ENCODE measurements at regions not wholly inside any gene's neighbourhood (a gene's known extent, or its start where the extent isn't known, plus 50 kb on each side); places are given as distances from the start of the nearest gene placed in this dataset.

DNA sequence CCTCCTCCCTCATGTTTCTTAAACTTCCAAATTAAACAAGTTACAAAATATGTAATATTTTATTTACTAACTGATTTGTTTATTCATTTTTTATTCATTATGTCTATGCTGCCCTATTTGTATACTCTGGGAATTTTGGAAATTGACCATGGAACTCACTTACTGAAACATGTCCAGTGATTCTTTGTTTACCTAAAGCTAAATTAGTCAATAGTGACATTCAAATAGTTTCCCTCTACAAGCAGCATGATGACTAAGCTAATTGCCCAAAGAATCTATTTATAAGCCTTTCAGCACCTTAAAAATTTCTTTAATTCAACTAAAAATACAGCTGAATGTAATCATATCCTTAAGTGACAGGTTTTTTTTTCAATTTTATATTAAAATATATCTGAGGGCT lies 437.7 kb downstream of the SI start:
- Histone ChIP-seq H3K36me3 (no peaks in the 10 kb centered on the region), H3K4me1 (no peaks in the 10 kb centered on the region), H3K27me3 (no peaks in the 10 kb centered on the region), H3K9me3 (no peaks in the 10 kb centered on the region), H3K27ac (no peak overlapping the region), H3K4me3 (replicated peaks in 1 of 3) (no peak overlapping the region)
- intact Hi-C loops (cut with DNase I), result no loop called here
- TF ChIP-seq POLR2A (IDR thresholded peaks at IDR 0.05) (no peak), CTCF (IDR thresholded peaks at IDR 0.05) (no peak)
- DNase-seq, result no peak

- intact Hi-C loops (cut with DNase I), result no loop called here
- no peaks in the 10 kb centered on the region for H3K4me1 ChIP-seq
- H3K27ac ChIP-seq, result no peak overlapping the region
- no peaks in the 10 kb centered on the region for H3K36me3 ChIP-seq
- H3K9me3 ChIP-seq, result no peaks in the 10 kb centered on the region
- TF ChIP-seq CTCF (IDR thresholded peaks at IDR 0.05) (no peak), POLR2A (IDR thresholded peaks at IDR 0.05) (no peak)
- H3K27me3 ChIP-seq, result no peaks in the 10 kb centered on the region
- WGBS, 2 donors, result 86 to 89% methylated on average over 1 of the region's 1 CpG
- H3K4me3 ChIP-seq (replicated peaks in 1 of 3), result no peak overlapping the region
- DNase-seq, result no peak
These were observed 457.3 kb downstream of the SI start for GRCh38 chr3:164620956-164621355.

- Histone ChIP-seq H3K27ac (no peak overlapping the region), H3K9me3 (no peaks in the 10 kb centered on the region), H3K4me3 (replicated peaks in 1 of 3) (no peak overlapping the region), H3K27me3 (no peaks in the 10 kb centered on the region), H3K4me1 (no peaks in the 10 kb centered on the region), H3K36me3 (no peaks in the 10 kb centered on the region)
- intact Hi-C loops (cut with DNase I), result no loop called here
- 85 to 93% methylated on average over 4 of the region's 4 CpGs for WGBS, 2 donors
- DNase-seq, result no peak
- TF ChIP-seq CTCF (IDR thresholded peaks at IDR 0.05) (no peak), POLR2A (IDR thresholded peaks at IDR 0.05) (no peak)
These were observed 457.9 kb downstream of the SI start for GRCh38 chr3:164620423-164620822.

GRCh38 chr3:164612751-164613150 lies 465.5 kb downstream of the SI start:
- intact Hi-C loops (cut with DNase I), result no loop called here
- H3K4me1 ChIP-seq, result no peaks in the 10 kb centered on the region
- H3K36me3 ChIP-seq, result no peaks in the 10 kb centered on the region
- no peaks in the 10 kb centered on the region for H3K27me3 ChIP-seq
- H3K4me3 ChIP-seq (replicated peaks in 1 of 3), result no peak overlapping the region
- no peak for DNase-seq
- H3K9me3 ChIP-seq, result no peaks in the 10 kb centered on the region
- no peak for TF ChIP-seq CTCF (IDR thresholded peaks at IDR 0.05)
- no peak for TF ChIP-seq POLR2A (IDR thresholded peaks at IDR 0.05)
- no peak overlapping the region for H3K27ac ChIP-seq

GRCh38 chr3:164608554-164609276 lies 469.6 kb downstream of the SI start:
- intact Hi-C loops (cut with DNase I), result no loop called here
- Histone ChIP-seq H3K27ac (no peak overlapping the region), H3K9me3 (no peaks in the 10 kb centered on the region), H3K4me3 (replicated peaks in 1 of 3) (no peak overlapping the region), H3K36me3 (no peaks in the 10 kb centered on the region), H3K27me3 (no peaks in the 10 kb centered on the region), H3K4me1 (no peaks in the 10 kb centered on the region)
- TF ChIP-seq POLR2A (IDR thresholded peaks at IDR 0.05) (no peak), CTCF (IDR thresholded peaks at IDR 0.05) (no peak)
- 76 to 83% methylated on average over 7 of the region's 7 CpGs for WGBS, 2 donors
- no peak for DNase-seq
